HG02642 (cell line): ENCODE measurements at regions not wholly inside any gene's neighbourhood (a gene's known extent, or its start where the extent isn't known, plus 50 kb on each side); places are given as distances from the start of the nearest gene placed in this dataset.
"Not testable (repeated sequence)": the region's sequence is repeated elsewhere in the genome, so short reads cannot be mapped to it uniquely, and the experiment has no call there.

ENCODE experiments used
- ATAC-seq: cut with Tn5 transposase; IDR thresholded peaks from one replicate; pipeline ENCODE4 v1.9.1; 2021; ENCODE audit warnings: mild to moderate bottlenecking; ENCODE audit not compliant: unreplicated experiment, poor library complexity

DNA sequence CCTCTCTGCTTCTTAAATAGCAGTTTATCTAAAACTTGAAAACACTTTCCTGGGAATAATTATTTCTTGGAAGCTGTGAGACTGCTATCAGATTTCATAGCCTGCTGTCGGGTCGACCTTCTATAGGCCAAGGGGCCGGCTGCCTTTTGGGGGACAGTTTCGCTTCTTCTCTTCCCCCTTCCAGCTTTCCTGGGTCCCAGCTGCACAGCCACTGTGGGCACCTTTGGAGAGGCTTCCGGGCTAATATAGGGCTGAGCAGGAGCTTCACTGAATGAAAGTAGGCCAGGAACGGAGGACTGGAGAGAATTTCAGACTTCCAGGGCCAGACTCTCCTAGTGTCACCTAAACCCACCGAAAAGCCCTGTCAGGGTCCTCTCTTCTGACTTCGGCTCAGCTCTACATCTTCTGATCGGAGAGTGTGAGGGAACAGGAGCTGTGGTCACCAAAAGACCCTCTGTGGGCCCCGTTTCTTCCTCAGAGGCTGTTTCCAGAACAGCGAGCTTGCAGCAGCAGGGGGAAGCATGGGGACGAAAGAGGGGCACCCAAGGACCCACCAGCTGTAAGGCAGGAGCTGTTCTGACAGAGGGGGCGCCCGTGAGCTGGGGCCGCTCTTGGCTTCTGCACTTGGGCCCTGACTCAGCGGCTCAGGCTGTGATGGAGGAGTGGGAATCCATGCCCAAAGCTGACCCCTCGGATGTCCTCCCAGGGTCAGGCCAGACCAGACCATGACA, 620.6 kb downstream of the BCOR start:
- ATAC-seq = no peak

DNA sequence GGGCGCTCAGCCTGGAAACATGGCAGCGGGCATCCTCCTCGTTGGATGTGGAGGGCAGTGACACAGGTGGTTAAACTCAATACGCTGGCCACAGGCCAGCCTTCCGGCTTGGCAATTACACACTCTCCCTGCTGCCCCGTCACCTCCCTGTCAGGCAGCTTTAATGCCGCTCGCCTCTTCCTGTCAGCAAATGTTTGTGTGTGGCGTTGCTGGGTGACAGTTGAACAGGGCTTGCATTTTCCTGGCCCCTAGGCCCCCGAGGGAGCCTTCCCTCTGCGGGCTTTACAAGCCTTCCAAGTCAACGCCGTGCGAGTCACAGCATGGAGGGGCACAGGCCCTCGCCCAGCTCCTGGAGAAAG, 620.0 kb downstream of the BCOR start:
- ATAC-seq = no peak

DNA sequence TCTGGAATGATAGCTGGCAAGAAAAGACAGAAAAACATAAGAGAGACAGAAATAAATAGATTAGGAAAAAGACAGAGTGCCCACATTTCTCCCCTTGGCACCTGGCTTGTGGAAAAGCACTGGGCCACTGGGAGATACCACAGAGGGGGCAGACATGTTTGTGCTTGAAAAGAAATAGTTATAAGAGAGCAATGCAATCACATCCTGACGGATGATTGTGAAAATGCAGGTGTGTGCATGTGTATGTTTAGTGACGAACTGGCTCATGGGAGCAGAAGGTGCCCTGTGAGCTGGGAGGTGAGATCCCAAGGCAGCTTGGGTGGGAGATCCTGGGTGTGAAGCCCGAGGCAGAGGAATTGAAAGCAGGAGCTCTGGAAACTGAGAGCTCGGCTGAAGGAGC, 617.9 kb downstream of the BCOR start:
- no peak for ATAC-seq

DNA sequence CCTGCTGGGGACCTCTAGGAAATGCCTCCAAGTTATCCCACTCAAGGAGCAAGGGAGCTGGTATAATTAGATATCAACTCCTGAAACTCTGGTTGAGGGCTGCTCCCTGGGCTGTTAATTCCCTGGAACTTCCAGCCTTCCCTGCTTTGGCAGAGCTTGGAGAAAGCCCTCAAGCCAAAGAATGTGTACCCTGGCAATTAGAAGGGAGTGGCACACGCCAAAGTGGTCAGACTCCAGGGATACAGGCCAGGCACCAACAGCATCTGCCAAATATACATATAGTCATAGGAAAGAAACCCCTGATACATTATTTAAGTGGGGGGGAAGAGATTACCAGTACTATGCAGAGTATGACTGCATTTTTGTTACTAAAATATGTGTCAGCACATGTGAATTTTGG, 616.8 kb downstream of the BCOR start:
- ATAC-seq = no peak

DNA sequence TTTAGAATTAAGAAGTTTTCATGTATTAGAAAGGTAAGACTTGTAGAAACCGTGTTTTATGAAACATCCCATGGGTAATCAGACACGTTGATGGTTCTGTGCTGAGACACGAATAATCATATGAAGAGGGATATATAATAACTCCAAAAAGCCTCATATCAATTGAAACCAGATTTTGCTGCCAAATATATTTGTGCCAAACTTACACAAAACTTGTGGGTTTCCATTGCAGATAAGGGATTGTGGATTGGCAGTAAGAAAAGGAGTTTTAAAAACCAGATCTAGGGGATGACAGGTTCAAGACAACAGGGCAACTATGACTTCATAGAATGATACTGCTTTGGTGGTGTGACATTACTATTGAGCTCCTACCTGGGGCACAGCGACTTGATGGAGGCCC, 616.1 kb downstream of the BCOR start:
- ATAC-seq = no peak

DNA sequence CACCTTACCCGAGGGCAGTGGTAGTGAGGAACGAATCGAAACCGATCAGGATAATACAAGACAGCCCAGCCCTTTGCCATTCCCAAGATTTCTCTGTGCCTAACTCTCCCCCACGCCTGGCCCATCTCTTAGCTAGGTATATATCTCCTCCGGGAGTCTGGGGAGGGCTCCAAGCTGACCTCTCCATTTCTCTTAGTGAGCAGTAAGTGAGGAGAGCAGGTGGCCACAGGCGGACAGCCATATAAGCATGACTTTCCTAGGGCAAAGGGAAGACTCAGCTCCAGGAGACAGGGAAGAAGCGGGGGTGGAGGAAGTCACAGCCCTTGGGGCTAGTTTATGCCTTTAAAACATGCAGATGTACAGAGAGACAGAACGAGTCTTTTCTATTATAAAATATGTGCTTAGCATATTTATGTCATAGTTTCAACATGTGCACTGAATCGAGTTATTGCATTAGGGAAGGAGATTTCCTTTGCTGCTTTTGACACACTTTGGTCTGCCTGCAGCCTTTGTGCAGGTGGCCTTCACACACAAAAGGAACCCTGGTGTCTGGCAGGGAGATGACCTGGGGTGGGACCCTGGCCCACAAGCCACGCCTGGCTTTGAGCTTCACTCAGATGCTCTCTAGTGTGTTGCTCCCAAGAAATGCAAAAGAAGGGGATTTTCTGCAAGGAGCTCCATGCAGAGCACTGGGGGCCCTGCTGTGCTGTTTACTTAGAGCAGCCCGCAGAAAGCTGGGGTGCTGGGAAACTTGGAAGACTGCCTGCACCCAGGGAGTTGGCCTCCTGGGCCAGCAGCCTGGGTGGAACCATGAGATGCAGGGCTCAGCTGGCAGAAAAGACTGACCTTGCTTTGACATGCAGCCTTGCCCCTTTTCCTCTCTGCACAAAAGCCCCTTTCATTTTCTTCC, 613.3 kb downstream of the BCOR start:
- no peak for ATAC-seq

DNA sequence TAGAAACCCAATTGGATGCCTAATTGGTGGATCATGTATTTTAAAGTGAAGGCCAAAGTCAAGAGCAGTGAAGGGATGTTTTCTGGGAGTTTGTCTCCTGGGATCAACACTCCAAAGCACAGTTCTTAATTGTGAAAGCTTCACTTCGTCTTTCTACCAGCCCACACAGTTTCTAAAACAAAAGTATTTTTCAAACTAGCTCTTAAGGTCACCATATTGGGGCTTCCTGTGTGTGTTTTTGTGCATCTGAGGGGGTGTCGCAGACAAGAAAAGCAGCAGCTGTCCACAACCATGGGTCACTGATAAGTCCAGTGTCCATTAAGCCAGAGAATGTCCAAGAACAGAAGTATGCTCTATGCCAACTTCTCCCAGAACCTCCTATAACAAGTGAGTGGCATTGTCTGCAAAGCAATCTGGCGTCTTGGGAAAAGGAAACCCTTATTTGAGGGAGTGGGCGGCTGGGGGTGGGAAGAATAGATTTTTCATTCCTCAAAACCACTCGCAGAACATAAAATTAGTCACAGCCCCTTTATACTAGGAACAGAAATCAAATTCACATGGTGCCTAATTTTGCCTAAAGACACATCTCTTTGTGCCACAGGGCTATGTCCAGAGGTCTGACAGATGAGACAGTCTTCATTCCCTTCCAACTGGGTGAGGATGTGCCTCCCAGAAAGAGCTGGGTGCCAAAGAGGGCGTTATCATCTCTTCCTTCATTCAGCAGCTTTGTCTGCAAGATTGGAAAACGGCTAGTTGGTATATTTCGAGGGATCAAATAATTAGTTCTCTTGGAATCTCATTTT, 610.4 kb downstream of the BCOR start:
- no peak for ATAC-seq

DNA sequence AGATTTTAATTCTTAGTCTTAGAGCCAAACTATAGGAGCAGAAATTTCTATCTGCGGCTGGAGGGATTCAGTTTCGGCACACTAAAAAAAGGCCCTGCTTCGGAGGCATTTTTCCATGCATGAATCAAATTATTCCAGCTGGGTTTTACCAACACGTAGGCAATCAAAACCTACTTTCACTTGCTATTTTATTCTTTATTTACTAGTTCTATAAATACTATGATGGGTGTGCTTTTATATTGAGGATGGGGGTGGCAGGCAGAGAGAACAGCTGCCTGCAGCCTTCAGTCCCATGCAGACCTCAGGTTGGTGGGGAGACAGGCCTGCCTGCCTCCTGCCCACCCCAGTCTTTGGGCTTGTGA, 609.8 kb downstream of the BCOR start:
- ATAC-seq = no peak

DNA sequence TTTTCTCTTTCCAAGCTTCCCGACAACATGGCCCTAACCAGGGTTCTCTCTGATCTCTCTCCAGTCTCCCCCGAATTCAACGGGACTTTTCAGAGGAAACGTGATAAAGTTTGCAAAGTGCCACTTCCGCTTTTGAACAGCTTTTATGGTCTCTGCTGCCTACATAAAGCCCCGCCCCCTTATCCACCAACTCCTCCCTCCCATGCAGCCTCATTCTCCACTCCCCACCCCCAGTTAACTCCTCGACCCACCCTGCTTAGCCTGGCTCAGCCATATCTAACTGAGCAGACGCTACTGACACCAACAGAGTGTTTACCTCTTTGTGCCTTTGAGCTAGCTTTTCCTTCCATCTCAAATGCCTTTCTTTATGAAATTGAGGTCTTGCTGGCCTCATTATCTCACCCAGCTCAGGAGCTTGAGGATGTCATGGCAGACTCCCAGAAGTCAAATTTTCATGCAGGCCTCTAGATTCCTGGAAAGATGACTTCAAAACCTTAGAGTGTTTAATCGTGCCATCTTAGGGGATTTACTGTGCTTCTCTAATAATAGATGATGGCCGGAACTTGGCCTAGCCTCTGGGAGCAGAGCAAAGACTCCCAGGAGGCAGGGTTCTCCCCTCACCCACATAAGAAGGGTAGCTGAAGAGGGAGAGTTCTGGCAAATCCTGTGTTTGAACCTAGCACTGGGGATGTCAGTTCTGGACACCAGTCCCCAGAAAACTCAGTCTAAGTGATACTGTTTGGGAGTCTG, 606.0 kb downstream of the BCOR start:
- no peak for ATAC-seq

DNA sequence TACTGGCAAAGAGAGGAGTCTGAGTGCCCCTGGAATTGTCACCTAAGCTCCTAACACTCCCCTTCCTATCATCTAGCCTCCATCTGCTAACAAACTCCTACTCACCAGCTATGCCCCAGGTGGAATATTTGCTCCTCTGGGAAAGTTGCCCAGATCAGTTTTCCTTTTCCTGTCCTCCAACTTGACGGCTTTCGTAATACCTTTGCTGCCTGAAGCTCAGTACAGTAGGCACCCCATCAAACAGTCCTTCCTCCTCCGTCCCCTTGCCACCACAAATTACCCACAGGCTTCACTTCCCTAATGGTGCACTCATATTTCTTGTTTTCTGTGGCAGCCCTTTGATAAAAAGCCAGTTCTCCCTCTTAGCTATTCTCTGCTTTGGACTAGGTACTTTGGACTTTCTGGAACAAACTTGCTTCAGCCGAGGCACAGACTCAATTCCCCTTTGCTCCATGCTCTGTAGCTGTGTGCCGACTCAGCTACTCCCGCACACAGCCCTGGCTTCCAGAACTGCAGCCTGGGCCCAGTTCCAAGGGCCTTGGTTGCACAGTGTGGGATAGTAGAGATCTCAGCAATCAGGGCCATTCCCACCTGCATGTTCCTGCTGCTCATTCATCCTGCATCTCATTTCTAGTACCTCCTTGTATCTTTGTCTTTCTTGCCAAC, 605.1 kb downstream of the BCOR start:
- ATAC-seq = peak; percentile 62

DNA sequence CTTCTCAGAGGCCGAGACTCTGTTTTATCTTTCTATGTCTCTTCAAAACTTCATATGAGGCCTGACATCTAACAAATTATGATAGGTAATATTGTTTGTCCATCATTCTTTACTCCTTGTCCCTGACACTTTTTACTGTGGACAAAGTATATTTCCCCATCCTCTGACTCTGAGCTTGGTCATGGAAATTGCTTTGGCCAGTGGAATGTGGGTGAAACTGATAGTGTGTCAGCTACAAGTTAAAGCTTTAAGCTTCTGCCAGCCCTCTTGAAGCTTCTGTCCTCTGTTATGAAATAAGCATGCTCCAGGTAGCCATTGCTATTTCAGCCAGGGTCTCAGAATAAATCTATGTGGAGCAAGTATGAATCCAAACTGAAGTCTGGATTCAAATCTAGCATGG, 604.6 kb downstream of the BCOR start:
- ATAC-seq = no peak

DNA sequence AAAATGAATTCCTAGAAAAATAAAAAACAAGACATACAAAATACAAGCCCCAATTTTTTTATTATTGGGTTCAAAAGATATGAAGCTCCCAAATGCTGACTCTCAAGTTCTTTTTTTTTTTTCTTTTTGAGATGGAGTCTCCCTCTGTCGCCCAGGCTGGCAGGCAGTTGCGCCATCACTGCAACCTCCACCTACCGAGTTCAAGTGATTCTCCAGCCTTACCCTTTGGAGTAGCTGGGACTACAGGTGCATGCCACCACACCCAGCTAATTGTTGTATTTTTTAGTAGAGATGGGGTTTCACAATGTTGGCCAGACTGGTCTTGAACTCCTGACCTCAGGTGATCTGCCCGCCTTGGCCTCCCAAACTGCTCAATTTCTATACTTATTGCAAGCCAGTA, 600.6 kb downstream of the BCOR start:
- not testable (repeated sequence) for ATAC-seq

DNA sequence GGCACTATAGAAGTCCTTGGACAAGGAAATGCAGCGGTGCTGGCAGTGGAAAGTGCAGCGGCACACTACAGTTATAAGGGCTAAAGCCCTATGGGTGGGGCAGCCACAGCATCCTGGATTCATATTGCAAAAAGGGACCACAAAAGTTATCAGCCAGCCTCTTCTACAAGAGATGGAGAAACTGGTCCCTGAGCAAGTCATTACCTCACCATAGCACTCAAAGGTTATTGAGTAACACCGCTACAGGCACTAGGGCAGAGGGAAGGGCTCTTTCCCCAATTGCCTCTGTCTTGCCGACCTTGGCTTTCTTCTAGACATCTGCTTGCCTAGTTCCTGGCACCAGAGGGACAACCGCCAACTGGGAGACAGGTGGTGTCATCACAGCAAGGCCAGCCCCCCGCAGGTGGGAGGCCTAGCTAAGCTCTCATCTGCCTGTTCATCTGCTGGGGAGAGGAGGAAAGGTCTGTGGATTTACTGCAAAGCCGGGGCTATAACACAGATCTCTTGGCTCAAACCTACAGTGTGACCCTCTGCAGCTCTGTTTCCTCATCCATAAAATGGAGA, 600.0 kb downstream of the BCOR start:
- no peak for ATAC-seq

DNA sequence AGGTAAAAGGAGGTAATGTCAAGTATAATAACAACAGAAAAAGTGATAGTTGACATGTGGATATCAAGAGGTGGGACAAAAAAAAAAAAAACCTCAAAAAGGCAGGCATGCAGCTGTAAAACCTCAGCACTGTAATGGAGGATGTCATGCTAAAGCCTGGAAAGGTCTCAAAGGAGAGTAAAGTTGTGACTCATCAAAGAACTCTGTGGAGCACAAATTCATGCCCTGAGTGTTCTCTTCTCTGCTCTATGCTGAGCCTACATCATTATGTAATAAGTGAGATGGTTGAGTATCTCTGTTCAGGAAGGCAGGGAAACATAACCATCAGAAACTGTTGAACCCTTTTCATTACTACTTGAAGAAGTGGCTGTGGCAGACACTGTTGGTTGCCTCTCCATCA, 597.8 kb downstream of the BCOR start:
- ATAC-seq = no peak

DNA sequence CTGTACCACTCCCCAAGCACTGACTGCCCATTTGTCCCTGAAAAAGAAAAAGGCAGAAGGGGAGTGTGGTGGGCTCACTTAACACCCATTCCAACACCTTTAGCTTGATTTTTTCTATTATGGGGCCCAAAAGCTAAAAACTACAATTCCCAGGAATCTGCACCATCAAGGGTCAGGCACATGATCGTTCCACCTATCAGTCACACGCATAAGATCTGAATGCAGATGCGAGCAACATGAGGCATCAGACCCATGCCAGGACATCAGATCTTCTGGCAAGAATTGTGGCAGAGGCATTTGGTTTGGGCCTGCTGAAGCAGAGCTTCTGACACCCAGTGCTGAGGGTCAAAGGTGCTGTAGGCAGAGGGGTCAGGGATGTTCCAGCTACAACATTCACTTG, 595.9 kb downstream of the BCOR start:
- ATAC-seq = no peak

DNA sequence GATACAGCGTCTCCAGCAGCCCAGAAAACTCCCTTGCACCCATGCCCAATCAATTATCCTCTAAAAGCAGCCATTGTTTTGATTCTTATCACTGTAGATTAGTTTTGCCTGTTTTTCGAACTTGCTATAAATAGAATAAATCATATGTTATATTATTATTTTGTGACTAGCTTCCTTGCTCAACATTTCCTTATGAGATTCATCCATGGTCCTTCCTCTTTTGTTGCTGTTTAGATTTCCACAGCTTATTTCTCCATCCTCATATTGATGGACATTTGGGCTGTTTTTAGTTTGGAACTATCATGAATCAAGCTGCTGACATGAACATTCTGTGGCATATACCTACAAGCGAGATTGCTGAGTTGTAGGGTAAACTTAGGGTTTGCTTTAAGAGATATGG, 595.3 kb downstream of the BCOR start:
- no peak for ATAC-seq

DNA sequence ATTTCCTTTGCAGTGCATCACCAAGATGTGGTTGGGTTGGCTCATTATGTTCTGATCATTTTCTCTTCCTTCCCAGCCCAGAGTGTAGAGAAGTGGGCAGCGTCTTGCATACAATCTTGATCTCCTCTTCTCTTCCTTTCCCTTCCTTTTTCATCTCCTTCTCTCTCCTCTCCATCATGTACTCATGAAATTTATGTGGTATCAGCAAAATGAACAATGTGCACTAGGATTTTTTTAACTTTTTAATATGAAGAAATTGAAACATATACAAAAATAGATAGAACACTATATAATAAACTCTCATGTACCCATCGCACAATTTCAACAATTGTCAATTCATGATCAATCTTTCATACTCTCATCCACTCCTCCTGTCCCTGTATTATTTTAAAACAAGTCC, 593.5 kb downstream of the BCOR start:
- no peak for ATAC-seq

DNA sequence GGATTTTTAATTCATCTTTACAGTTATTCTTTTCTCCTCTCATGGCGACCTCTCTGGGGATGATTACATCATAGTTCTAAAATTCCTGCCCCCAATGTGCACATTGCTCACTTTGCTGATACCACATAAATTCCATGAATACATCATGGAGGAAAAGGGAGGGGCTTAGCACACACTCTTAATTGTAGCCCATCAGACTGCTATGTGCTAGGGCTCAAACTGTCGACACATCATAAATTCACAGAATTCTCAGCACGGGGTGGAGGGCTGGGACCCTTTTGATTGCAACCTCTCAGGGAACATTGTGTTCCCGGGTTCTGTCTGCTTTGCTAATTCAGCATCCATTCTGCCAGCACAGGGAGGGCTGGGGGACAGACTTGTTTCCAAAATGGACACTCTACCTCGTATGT, 592.9 kb downstream of the BCOR start:
- no peak for ATAC-seq

DNA sequence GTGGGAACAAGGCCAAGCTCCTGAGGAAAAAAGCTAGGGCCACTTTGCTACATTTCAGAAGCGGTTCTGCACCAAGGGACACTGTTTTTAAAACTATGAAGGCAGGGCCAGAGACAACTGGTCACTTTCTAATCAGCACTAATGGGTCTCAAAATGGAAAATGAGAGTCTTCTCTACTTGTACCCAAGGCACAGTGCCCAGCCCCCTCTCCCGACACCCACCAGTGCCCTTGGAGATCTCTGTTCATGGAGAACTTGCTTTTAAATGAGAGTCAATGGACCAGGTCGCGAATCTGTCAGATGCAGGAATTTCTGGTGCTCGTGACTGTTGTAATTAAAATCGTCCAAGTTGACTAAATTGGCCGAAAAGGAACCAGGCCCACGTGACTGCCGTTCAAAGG, 591.6 kb downstream of the BCOR start:
- no peak for ATAC-seq

DNA sequence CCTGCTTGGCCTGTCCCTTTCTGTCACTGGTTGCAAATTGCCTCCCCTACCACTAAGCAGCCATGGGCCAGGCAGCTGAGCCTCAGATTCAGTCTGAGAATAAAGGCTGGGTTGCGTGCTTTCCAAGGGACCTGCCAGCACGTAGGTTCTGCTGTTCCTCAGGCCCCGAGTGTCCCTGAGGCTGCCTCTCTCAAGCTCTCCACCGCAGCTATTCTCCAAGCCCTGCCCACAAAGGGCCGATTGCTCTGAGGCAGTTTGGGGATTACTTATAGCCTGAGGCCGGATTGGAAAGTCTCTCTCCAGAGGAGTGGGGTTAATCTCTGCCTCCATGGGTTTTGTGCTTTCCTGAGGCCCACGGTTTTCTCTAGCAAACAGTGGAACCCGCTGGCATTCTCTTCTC, 590.7 kb downstream of the BCOR start:
- no peak for ATAC-seq
